ENCODE measurements at regions not wholly inside any gene's neighbourhood (a gene's known extent, or its start where the extent isn't known, plus 50 kb on each side); places are given as distances from the start of the nearest gene placed in this dataset.

- no peak for ATAC-seq
Observed at GRCh38 chr2:83528767-83529166, 930.3 kb downstream of the SUCLG1 start.

DNA sequence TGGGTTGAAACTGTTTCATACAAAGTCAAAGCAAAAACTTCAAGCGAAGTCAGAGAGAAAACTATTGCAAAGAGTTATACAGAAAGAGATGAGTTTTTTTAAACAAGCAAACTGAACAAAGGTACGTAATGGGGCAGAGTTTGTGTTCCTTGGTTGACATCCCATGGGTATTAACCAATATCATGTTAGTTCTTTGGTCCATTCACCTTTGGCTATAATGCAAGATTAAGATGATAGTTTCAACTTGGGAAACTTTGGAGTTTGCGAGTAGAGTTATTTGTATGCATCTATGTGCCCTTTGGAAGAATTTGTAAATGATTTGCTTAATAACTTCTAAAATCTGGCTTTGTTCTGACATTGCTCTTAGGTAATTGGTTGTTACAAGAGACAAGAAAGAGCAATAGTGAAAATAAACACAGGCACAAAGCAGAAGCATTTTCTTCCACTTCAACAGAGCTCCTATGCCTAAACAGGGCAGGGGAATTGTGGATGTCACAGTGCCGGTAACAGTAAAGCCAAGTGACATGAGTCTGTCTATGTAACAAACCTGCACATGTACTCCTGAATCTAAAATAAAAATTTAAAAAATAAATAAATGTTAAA is 936.1 kb downstream of the SUCLG1 start:
- ATAC-seq, result no peak

DNA sequence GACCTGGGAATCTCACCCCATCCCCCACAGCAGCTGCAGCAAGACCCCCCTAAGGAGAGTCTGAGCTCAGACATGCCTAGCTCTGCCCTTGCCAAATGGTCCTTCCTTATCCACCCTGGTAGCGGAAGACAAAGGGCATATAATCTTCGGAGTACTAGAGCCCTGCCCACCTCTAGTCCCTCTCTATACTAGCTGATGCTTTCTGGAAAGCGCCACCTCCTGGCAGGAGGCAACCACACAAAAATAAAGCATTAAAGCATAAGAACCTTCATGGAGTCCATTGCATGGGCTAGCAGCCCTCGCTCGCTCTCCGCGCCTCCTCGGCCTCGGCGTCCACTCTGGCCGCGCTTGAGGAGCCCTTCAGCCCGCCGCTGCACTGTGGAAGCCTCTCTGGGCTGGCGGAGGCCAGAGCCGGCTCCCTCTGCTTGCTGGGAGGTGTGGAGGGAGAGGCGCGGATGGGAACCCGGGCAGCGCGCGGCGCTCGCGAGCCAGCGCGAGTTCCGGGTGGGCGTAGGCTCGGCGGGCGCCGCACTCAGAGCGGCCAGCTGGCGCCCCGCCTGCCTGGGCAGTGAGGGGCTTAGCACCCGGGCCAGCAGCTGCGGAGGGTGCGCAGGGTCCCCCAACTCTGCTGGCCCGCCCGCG is 941.2 kb downstream of the SUCLG1 start:
- no peak for ATAC-seq

GRCh38 chr2:83516503-83516902 is 942.6 kb downstream of the SUCLG1 start:
- no peak for ATAC-seq

- ATAC-seq, result no peak
Observed at GRCh38 chr2:83487451-83487850, 971.6 kb downstream of the SUCLG1 start.

DNA sequence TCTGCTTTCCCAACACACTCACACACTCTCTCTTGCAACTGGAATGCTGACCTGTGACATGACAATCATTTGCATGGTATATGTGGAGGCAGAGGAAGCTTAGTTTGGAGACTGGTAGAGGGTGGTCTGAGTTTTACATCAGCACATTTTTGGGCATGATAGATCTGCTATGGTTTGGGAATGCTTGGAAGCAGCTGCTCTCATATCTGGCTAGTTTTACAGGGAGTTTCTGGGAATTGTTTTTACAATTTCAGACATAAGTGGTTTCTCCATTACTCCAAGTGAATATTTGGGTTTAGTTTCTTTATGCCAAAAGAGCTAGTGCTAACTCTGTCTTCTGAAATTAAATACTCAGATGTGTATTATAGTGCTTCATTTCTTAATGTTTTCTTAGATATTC is 977.6 kb downstream of the SUCLG1 start:
- no peak for ATAC-seq

- ATAC-seq, result no peak
Observed at GRCh38 chr2:83478037-83478436, 981.0 kb downstream of the SUCLG1 start.

DNA sequence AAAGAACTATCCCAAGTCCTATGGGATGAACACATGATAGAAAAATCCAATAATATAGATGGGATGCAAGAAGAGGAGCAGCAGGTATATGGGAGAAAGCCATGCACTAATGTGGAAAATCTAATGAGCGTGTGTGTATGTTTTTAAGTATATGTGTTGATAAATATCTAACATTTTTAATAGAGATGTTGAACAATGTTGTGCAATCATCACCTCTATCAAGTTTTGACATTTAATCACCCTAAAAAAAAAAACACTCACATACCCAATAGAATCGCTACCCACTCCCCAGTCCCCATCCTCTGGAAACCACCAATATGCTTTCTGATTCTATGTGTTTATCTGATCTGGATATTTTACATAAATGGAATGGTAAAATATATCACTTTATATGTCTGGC is 983.7 kb downstream of the SUCLG1 start:
- ATAC-seq, result no peak

DNA sequence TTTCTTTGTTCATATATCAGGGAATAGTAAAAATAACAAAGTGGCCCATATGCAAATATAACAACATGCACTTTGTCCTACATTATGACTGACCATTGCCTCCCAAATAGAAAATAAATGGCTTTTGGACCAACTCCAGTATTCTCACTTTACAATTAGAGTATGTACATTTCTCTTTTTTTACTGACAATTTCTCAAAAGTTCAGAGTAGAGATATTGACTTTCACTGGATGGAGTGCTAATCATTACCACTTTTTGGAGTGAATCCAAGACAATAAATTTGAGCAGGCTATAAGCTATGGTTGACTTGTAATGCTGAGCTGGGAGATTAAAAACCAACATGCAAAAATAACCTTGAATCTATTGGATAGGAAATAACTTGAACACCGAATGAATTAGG is 987.4 kb downstream of the SUCLG1 start:
- no peak for ATAC-seq

GRCh38 chr2:83470928-83471327 is 988.2 kb downstream of the SUCLG1 start:
- ATAC-seq, result no peak

DNA sequence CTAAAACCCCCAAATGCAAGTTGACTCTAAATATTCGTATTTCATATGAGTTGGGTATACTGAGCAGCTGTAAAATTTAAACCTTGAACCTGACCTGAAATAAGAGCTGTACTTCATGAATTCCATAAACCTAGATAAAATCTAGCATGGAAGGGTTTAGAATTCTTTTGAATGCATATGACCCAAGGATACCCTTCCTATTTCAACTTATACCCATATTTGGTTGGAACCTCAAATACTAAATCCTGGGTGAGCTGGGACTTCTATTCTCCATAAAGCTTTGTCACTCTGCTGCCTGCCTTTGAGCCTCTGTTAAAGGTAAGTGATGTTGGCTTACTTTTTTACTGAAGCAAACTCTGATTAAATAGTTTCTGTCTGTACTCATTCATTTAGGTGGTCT is 994.6 kb downstream of the SUCLG1 start:
- ATAC-seq, result no peak

DNA sequence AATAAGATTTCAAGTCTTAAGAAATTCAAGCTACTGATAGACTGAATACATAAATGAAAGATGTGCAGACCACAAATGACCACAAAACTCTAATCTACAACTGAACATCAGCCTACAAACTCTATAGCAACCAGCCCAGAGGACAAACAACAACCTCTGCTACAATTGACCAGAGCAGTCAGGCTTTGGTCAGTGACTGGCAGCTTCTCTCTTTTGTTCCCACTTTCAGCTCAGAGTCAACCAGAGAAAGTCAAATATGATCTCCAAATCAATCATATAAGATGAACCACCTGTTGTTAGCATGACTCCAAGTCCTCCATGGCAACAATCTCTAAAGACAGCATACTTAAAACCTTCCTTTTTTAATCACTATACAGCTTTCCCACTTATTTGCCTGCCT is 996.2 kb downstream of the SUCLG1 start:
- no peak for ATAC-seq

DNA sequence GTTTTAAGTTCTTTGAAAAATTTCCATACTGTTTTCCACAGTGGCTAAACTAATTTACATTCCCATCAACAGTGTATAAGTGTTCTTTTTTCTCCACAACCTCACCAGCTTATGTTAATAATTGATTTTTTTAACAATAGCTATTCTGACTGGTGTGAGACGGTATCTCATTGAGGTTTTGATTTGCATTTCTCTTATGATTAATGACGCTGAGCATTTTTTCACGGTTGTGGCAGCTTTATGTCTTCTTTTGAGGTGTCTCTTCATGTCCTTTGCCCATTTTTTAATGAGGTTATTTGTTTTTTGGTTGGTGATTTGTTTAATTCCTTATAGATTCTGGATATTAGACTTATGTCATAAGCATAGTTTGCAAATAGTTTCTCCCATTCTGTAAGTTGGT is 997.9 kb downstream of the SUCLG1 start:
- ATAC-seq, result no peak

GRCh38 chr2:83459456-83459855 is 999.6 kb downstream of the SUCLG1 start:
- ATAC-seq, result no peak

- ATAC-seq, result no peak
Observed at GRCh38 chr2:83435989-83436388, 1023.1 kb downstream of the SUCLG1 start.

- ATAC-seq, result no peak
Observed at GRCh38 chr2:83420993-83421392, 1038.1 kb downstream of the SUCLG1 start.

DNA sequence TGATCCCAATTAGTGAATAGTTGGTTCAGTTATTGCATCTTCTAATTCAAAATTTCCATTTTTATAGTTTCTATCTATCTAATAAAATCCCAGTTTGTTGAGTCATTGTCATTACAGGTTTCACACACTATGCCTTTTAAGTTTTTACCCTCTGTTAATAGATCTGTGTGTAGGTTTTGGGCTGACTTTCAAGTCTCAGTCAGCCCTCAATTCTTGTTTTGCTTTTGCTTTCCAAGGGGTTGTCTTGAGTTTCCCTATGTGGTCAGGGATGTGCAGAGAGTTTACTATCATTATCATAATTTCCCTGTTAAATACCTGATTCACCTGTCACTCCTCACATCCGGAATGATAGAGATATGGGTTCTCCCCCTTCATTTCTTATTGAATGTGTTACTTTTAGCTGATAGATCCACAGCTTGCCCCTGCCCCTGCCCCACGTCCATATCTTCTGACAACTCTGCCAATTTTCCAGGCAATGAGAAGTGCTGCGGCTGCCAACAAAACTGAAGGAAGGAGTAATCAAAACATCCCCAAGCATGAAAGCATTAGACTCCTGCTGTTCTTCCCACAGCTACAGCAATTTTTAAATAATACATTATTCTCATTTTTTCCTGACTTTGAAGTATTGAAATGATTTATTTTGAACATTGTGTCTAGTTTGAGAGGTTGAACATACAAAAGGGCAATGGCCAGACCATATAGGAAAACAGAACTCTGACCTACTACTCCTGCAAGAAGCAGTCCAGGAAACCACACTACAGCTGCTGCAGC is 1064.8 kb downstream of the SUCLG1 start:
- ATAC-seq, result no peak

GRCh38 chr2:83388804-83389203 is 1070.3 kb downstream of the SUCLG1 start:
- no peak for ATAC-seq

DNA sequence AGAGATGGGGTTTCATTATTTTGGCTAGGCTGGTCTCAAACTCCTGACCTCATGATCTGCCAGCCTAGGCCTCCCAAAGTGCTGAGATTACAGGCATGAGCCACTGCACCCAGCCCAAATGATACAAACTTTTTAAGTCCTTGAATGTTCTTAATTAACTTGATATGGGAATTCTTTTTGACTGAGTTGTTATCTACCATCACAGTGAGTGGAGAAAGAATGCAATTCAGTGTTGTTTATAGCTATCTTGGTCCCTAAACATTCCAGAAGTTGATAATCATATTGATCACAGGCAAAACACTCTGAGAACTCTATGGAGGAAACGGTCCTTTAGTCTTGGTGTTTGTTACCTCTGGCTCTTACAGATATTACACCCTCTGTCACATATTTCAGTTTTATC is 1072.5 kb downstream of the SUCLG1 start:
- ATAC-seq, result no peak

DNA sequence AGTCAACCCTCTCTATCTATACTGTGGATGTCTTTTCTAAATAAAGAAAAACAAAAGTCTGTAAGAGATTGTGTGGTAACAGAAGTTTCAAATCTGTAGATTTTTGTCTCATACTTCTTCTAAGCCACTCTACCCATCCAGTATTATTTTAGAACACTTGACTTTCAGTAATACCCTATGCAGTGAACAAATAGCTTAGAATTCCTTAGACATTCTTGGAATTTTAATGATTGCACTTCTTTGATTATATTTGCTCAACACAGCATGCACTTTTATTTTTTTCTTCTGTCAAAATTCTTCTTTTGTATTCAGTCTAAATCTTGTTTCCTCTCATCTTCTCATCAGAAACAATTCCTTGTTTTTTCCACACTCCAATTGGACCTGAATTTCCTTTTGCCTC is 1080.2 kb downstream of the SUCLG1 start:
- ATAC-seq, result no peak

GRCh38 chr2:83376731-83377130 is 1082.3 kb downstream of the SUCLG1 start:
- ATAC-seq, result no peak

DNA sequence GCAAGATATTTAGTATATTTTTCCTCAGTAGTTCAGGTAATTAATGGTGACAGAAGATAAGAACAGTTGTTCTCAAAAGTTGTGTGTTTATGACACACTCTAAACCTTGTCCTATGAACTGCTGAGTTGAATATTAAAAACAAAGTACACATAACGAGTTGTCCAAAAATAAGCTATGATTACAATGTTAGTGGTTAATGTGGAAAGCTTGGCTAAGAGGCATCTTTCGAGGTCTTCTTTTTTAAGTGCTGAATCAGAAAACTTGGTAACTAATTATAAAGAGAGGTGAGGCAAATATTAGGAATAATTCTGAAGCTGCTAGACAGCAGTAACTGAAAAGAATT is 1088.7 kb downstream of the SUCLG1 start:
- ATAC-seq, result no peak

DNA sequence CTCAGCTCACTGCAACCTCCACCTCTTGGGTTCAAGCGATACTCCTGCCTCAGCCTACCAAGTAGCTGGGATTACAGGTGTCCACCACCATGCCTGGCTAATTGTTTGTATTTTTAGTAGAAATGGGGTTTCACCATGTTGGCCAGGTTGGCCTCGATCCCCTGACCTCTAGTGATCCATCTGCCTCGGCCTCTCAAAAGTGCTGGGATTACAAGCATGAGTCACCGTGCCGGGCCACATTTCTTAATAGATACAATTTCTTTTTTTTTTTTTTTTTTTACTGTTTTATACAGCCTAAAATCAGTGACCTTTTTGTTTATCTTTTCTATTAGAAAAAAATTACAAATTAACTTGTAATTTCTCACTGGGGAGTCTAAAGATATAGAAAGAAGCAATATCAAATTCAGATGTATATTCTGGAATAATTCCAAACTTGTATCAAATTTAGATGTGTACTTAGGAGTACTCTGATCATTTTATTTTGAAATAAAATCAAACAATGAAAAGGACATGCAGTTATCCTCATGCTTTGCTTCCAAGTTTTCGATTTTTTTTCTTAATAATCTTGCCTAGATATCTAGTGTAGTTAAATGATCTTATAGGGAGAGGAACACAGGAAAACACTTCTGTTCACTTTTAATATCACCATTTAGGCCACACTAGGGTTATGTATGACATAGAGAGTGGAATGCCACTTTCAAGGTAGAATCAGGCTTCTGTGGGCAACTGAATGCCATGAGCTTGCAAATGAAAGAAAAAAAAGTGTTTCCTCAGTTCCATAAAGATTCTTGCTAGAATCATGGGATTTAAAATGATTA is 1089.3 kb downstream of the SUCLG1 start:
- no peak for ATAC-seq
